Panc1 (cell line): ENCODE measurements at regions not wholly inside any gene's neighbourhood (a gene's known extent, or its start where the extent isn't known, plus 50 kb on each side); places are given as distances from the start of the nearest gene placed in this dataset.
"Not testable (repeated sequence)": the region's sequence is repeated elsewhere in the genome, so short reads cannot be mapped to it uniquely, and the experiment has no call there.

Experiments used
- TCF7L2 ChIP-seq: IDR thresholded peaks from 2 replicates; pipeline ENCODE4 v1.6.1; 2011; ENCODE audit warnings: mild to moderate bottlenecking, low read depth, low read length, inconsistent platforms
- TF ChIP-seq, protein P1 (sequence below): fragments of 450-650 bp; IDR thresholded peaks from 2 replicates; pipeline ENCODE4 v1.5.1; 2017; ENCODE audit warnings: mild to moderate bottlenecking

DNA sequence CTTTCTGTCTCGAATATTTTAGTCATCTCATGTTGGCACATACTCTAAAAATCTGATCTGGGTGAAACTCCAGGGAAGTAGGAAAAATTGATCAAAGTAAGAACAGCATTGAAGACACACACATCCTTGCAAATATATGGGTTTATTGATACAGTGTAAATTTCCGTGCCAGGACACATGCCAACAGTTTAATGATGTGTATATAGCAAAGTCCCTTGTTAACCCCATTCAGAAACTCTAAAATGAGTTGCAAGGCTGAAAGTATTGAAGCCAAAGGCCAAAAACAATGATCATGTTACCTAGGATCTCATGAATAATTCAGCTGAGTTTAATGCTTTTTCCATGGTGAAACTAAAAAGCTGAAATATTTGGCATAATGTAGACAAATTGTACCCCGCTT is 62.3 kb upstream of the FAM72C start:
- TF ChIP-seq, protein P1, sequence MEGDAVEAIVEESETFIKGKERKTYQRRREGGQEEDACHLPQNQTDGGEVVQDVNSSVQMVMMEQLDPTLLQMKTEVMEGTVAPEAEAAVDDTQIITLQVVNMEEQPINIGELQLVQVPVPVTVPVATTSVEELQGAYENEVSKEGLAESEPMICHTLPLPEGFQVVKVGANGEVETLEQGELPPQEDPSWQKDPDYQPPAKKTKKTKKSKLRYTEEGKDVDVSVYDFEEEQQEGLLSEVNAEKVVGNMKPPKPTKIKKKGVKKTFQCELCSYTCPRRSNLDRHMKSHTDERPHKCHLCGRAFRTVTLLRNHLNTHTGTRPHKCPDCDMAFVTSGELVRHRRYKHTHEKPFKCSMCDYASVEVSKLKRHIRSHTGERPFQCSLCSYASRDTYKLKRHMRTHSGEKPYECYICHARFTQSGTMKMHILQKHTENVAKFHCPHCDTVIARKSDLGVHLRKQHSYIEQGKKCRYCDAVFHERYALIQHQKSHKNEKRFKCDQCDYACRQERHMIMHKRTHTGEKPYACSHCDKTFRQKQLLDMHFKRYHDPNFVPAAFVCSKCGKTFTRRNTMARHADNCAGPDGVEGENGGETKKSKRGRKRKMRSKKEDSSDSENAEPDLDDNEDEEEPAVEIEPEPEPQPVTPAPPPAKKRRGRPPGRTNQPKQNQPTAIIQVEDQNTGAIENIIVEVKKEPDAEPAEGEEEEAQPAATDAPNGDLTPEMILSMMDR, result not testable (repeated sequence)
- not testable (repeated sequence) for TF ChIP-seq TCF7L2
